B cell (primary cell): ENCODE measurements at regions not wholly inside any gene's neighbourhood (a gene's known extent, or its start where the extent isn't known, plus 50 kb on each side); places are given as distances from the start of the nearest gene placed in this dataset.

Source experiments
- ATAC-seq: fragments of 200-7000 bp; cut with Tn5 transposase; one replicate; pipeline ENCODE4 v1.10.0; 2021; ENCODE audit warnings: low read depth, mild to moderate bottlenecking, moderate number of reproducible peaks, moderate library complexity
- CTCF ChIA-PET: fragments of 350-600 bp; sonication (Branson Sonifier 250); formaldehyde crosslinking; loops from one replicate; lab custom pipeline; 2021; ENCODE audit warnings: antibody characterized with exemption, inconsistent platforms; lab: Charles Lee
- POLR2A ChIA-PET: fragments of 350-600 bp; sonication (Branson Sonifier 250); formaldehyde crosslinking; loops from one replicate; lab custom pipeline; 2021; ENCODE audit warnings: antibody characterized with exemption; lab: Charles Lee
- DNase-seq: peaks from one replicate; pipeline ENCODE4 v3.0.0; 2013
- H2AFZ ChIP-seq: 2 replicates; pipeline ENCODE4 v1.6.1; 2012; ENCODE audit warnings: mild to moderate bottlenecking, low read depth, low read length; ENCODE audit not compliant: insufficient read depth, poor library complexity, severe bottlenecking
- H3K27ac ChIP-seq, 2 donors: 1 replicate in 1 of 2; 2 replicates in 1 of 2; pipeline ENCODE4 v1.5.1; 2012 to 2013; ENCODE audit warnings: low read length in 2 of 2, mild to moderate bottlenecking in 2 of 2, moderate library complexity in 1 of 2
- H3K27me3 ChIP-seq, 4 experiments: fragments of 200-600 bp in 1 of 4; sonication (generic) in 1 of 4; replicated peaks in 1 of 4; 1 replicate in 2 of 4; 2 replicates in 2 of 4; pipeline versions ENCODE4 v1.6.1 to v1.7.0; 2013 to 2016; ENCODE audit warnings: low read length in 3 of 4, mild to moderate bottlenecking in 2 of 4, mixed read lengths in 1 of 4, moderate library complexity in 1 of 4; ENCODE audit not compliant: insufficient read depth in 4 of 4, control insufficient read depth in 3 of 4; ENCODE audit errors: control extremely low read depth in 1 of 4
- H3K36me3 ChIP-seq, 2 experiments: replicated peaks in 1 of 2; 1 replicate in 1 of 2; 2 replicates in 1 of 2; pipeline versions ENCODE4 v1.6.1 to v1.7.1; 2013; ENCODE audit warnings: low read length in 1 of 2; ENCODE audit not compliant: insufficient read depth in 2 of 2, control insufficient read depth in 1 of 2; ENCODE audit errors: control extremely low read depth in 1 of 2, extremely low read depth in 1 of 2
- H3K4me1 ChIP-seq, 2 donors: fragments of 200-600 bp in 1 of 2; sonication (generic) in 1 of 2; 1 replicate in 1 of 2; 2 replicates in 1 of 2; pipeline versions ENCODE4 v1.5.1 to v1.6.1; 2013 to 2017; ENCODE audit warnings: low read length in 2 of 2; ENCODE audit not compliant: control insufficient read depth in 2 of 2, insufficient read depth in 2 of 2
- H3K4me2 ChIP-seq: replicated peaks from 2 replicates; pipeline ENCODE3; 2012; ENCODE audit warnings: mild to moderate bottlenecking, low read depth, low read length; ENCODE audit not compliant: poor library complexity, severe bottlenecking
- H3K4me3 ChIP-seq, 5 experiments: fragments of 200-600 bp in 1 of 5; sonication (generic) in 1 of 5; 1 replicate in 3 of 5; 2 replicates in 2 of 5; pipeline versions ENCODE4 v1.5.1 to v1.7.0; 2011 to 2016; ENCODE audit warnings: low read length in 4 of 5, mild to moderate bottlenecking in 4 of 5, low read depth in 2 of 5, control low read depth in 1 of 5, moderate library complexity in 1 of 5; ENCODE audit not compliant: insufficient read depth in 1 of 5; ENCODE audit errors: control extremely low read depth in 1 of 5, extremely low read depth in 1 of 5
- H3K79me2 ChIP-seq: fragments of 200-600 bp; sonication (generic); one replicate; pipeline ENCODE4 v1.6.0; 2016; ENCODE audit warnings: low read length; ENCODE audit not compliant: control insufficient read depth, insufficient read depth
- H3K9ac ChIP-seq: fragments of 200-600 bp; sonication (generic); 2 replicates; pipeline ENCODE4 v1.6.1; 2017; ENCODE audit warnings: mild to moderate bottlenecking, low read length, moderate library complexity
- H3K9me3 ChIP-seq, 3 donors: one replicate each; pipeline versions ENCODE4 v1.6.1 to v1.7.1; 2013; ENCODE audit warnings: low read length in 2 of 3; ENCODE audit not compliant: control insufficient read depth in 2 of 3, insufficient read depth in 1 of 3; ENCODE audit errors: control extremely low read depth in 1 of 3
- H4K20me1 ChIP-seq: 2 replicates; pipeline ENCODE4 v1.6.0; 2012; ENCODE audit warnings: mild to moderate bottlenecking, low read length; ENCODE audit not compliant: insufficient read depth, control insufficient read depth, poor library complexity, severe bottlenecking
- H3K27ac Mint-ChIP-seq: one replicate; pipeline ENCODE4 v1.8.0; 2021; ENCODE audit warnings: mixed read lengths
- H3K27me3 Mint-ChIP-seq: one replicate; pipeline ENCODE4 v1.8.0; 2021; ENCODE audit warnings: mixed read lengths
- H3K4me1 Mint-ChIP-seq: one replicate; pipeline ENCODE4 v1.8.0; 2021; ENCODE audit warnings: mixed read lengths
- H3K4me3 Mint-ChIP-seq: one replicate; pipeline ENCODE4 v1.8.0; 2021; ENCODE audit warnings: mixed read lengths
- H3K9me3 Mint-ChIP-seq: one replicate; pipeline ENCODE4 v1.8.0; 2022; ENCODE audit warnings: mixed read lengths; ENCODE audit not compliant: insufficient read depth
- EZH2 ChIP-seq: IDR thresholded peaks from 2 replicates; pipeline ENCODE4 v1.6.1; 2012; ENCODE audit warnings: borderline replicate concordance, low read depth, mild to moderate bottlenecking, moderate library complexity, low read length; ENCODE audit not compliant: insufficient read depth, poor library complexity, severe bottlenecking
- WGBS: methylation state at CpG from one replicate; pipeline ENCODE4 v1.1.5; 2013; ENCODE audit warnings: missing lambda C conversion rate; ENCODE audit not compliant: insufficient coverage; 5-methylcytosine and 5-hydroxymethylcytosine counted together
- intact Hi-C: fragments of 100-400 bp; cut with micrococcal nuclease; formaldehyde crosslinking; loops from one replicate; pipeline ENCODE4 v1.10.0; 2022
- TF ChIP-seq, protein P1 (sequence below): fragments of 200-600 bp; IDR thresholded peaks from one replicate; pipeline ENCODE4 v1.8.0; 2022; ENCODE audit warnings: antibody characterized with exemption, mild to moderate bottlenecking

DNA sequence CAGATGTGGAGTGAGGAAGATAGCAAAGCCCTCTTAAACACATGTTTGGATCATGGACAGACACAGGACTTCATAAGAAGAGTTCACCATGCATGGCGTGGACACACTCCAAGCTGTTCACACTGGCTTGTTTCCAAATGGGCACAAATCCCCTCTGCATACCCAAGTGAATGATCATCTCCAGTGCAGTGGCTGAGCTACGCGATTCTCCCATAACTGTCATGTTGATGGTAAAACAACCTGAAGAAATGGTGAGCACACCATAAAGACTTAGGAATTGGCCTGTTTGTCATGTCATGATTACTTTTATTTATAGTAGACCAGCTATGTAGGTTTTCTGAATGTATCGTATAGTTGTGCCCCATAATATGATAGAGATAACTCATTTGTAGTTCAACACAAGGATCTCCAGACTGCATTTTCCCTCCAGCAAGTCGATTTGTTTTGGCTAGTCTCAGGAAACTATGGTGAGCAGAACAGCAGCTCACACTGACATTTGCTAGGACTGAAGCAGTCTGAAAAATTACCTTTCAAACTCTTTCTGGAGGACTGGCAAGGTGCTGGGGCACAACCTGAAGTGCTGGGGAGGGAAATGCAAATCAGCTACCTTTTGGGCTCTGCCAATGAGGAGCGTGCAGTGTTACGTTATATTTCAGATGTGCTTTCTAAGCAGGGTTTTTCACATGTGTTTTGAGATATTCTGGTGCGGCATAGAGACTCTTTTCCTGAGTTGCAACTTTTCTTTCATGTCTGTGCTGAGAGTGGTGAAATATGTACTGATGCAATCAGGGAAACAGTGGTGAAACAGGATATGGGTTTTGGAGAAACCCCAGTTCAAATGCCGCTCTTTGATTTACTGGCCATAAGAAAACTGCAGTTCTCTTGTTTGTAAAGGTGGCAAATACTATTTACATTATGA, 629.6 kb upstream of the DPP6 start:
- Histone ChIP-seq H4K20me1 (no peaks in the 10 kb centered on the region), H3K27ac (no peak overlapping the region), H3K36me3 (no peaks in the 10 kb centered on the region), H3K79me2 (no peaks in the 10 kb centered on the region), H3K27me3 (no peaks in the 10 kb centered on the region), H3K9me3 (no peaks in the 10 kb centered on the region), H3K4me3 (no peak overlapping the region), H3K4me2 (no peak overlapping the region), H3K9ac (no peak overlapping the region), H2AFZ (no peak overlapping the region), H3K4me1 (no peaks in the 10 kb centered on the region)
- no peaks in the 10 kb centered on the region for H3K9me3 Mint-ChIP-seq
- 40% methylated on average over 4 of the region's 9 CpGs for WGBS
- no peak overlapping the region for H3K27ac Mint-ChIP-seq
- intact Hi-C loops, result no loop called here
- H3K27me3 Mint-ChIP-seq, result no peaks in the 10 kb centered on the region
- TF ChIP-seq, protein P1, sequence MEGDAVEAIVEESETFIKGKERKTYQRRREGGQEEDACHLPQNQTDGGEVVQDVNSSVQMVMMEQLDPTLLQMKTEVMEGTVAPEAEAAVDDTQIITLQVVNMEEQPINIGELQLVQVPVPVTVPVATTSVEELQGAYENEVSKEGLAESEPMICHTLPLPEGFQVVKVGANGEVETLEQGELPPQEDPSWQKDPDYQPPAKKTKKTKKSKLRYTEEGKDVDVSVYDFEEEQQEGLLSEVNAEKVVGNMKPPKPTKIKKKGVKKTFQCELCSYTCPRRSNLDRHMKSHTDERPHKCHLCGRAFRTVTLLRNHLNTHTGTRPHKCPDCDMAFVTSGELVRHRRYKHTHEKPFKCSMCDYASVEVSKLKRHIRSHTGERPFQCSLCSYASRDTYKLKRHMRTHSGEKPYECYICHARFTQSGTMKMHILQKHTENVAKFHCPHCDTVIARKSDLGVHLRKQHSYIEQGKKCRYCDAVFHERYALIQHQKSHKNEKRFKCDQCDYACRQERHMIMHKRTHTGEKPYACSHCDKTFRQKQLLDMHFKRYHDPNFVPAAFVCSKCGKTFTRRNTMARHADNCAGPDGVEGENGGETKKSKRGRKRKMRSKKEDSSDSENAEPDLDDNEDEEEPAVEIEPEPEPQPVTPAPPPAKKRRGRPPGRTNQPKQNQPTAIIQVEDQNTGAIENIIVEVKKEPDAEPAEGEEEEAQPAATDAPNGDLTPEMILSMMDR, result no peak
- no peak for TF ChIP-seq EZH2
- POLR2A ChIA-PET, result no interaction called here
- ATAC-seq, result no peak
- no peak overlapping the region for H3K4me3 Mint-ChIP-seq
- H3K4me1 Mint-ChIP-seq, result no peaks in the 10 kb centered on the region
- DNase-seq, result no peak
- CTCF ChIA-PET, result no interaction called here

DNA sequence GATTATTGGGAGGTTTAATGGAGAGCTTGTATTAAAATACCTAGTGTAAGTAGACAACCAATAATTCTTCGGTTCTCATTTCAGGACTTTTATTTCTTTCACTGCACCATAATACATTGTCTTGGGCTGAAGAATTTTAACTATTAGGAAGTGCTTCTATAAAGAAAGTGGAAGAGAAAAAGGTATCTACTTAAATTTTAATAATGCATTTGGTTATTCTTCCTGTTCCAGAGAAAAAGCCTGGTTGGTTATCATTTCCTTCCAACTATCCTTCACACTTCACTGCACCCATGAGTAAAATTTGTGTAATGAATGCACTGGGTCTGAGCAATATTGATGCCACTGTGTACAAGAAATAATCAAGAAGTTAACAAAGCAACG, 629.0 kb upstream of the DPP6 start:
- Histone ChIP-seq H3K79me2 (no peaks in the 10 kb centered on the region), H3K4me2 (no peak overlapping the region), H3K4me1 (no peaks in the 10 kb centered on the region), H3K9ac (no peak overlapping the region), H3K36me3 (no peaks in the 10 kb centered on the region), H2AFZ (no peak overlapping the region), H3K9me3 (no peaks in the 10 kb centered on the region), H4K20me1 (no peaks in the 10 kb centered on the region), H3K27ac (no peak overlapping the region), H3K4me3 (no peak overlapping the region), H3K27me3 (no peaks in the 10 kb centered on the region)
- ChIA-PET POLR2A (no interaction called here), CTCF (no interaction called here)
- Mint-ChIP-seq H3K9me3 (no peaks in the 10 kb centered on the region), H3K4me1 (no peaks in the 10 kb centered on the region), H3K27ac (no peak overlapping the region), H3K4me3 (no peak overlapping the region), H3K27me3 (no peaks in the 10 kb centered on the region)
- no CpG with 5 or more reads among the region's 2 CpGs for WGBS
- intact Hi-C loops, result no loop called here
- no peak for ATAC-seq
- no peak for DNase-seq
- TF ChIP-seq, protein P1, result no peak
- no peak for TF ChIP-seq EZH2
